ENCODE measurements at regions not wholly inside any gene's neighbourhood (a gene's known extent, or its start where the extent isn't known, plus 50 kb on each side); places are given as distances from the start of the nearest gene placed in this dataset.

DNA sequence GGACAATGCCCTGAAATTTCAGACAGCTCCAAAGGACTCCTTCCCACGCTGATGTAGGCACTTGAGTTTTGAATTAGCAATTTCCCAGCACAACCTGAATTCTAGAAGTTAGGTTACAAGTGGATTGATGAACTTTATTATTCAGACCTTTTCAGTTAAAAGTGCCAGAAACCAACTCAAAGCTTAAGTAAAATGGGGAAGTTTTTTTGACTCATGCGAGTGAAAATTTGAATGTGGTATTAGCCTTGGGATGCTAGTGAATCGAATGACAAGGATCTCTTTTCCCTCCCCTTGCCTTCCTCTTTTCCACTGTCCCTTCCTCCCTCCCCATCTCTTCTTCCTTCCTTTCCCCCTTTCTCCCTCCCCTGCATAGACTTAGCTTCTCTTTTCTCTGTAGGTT, 295.1 kb upstream of the PROK2 start:
- ATAC-seq (ENCODE audit: insufficient read depth, low FRiP score), result no peak
- TF ChIP-seq, protein P1, sequence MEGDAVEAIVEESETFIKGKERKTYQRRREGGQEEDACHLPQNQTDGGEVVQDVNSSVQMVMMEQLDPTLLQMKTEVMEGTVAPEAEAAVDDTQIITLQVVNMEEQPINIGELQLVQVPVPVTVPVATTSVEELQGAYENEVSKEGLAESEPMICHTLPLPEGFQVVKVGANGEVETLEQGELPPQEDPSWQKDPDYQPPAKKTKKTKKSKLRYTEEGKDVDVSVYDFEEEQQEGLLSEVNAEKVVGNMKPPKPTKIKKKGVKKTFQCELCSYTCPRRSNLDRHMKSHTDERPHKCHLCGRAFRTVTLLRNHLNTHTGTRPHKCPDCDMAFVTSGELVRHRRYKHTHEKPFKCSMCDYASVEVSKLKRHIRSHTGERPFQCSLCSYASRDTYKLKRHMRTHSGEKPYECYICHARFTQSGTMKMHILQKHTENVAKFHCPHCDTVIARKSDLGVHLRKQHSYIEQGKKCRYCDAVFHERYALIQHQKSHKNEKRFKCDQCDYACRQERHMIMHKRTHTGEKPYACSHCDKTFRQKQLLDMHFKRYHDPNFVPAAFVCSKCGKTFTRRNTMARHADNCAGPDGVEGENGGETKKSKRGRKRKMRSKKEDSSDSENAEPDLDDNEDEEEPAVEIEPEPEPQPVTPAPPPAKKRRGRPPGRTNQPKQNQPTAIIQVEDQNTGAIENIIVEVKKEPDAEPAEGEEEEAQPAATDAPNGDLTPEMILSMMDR (IDR thresholded peaks at IDR 0.05; ENCODE audit: control extremely low read depth, extremely low read depth), result no peak
- no peak for DNase-seq
- WGBS, 2 donors, result 56 to 73% methylated on average over 3 of the region's 3 CpGs
- Histone ChIP-seq H3K27ac (ENCODE audit: low read depth in 1 of 2, low read length in 1 of 2) (no peak overlapping the region), H3K4me1 (ENCODE audit: control insufficient read depth in 5 of 5, insufficient read depth in 5 of 5, low read length in 5 of 5) (peaks cover 0 to 1% (median 0%) of the 10 kb centered on the region in 5 donors), H3K27me3 (ENCODE audit: control insufficient read depth in 3 of 3, insufficient read depth in 3 of 3, low read length in 2 of 3) (peaks cover 0 to 3% (median 0%) of the 10 kb centered on the region in 3 donors), H3K9me3 (ENCODE audit: control insufficient read depth in 4 of 4, insufficient read depth in 3 of 4, low read length in 3 of 4) (peaks cover 2 to 8% (median 3%) of the 10 kb centered on the region in 4 donors), H3K4me3 (no peak overlapping the region), H3K9ac (ENCODE audit: insufficient read depth in 1 of 2, low read length in 2 of 2) (no peak overlapping the region), H3K36me3 (ENCODE audit: control insufficient read depth in 4 of 4, insufficient read depth in 4 of 4, low read length in 4 of 4) (no peaks in the 10 kb centered on the region)

DNA sequence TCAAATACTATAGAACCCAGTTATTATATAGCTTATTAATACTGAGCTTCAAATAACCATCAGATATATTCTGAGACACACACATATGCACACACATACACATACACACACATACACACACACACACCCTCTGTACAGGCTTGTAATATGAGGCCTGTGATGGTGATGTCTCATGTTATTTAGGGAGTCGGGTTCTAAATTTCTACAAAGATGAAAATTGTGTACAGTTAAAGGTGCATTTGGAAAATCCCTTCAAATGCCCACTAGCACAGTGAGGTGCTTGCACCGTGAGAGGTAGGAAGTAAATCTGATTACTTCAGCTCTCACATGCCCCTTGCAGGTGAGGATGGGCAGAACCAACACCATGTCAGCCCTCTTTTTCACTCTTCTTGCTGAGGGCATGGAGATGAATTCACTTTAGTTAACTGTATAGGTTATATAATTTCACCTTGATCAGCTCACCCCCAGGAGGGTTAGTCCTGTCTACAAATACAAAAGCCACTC, 294.5 kb upstream of the PROK2 start:
- Histone ChIP-seq H3K4me3 (no peak overlapping the region), H3K27ac (ENCODE audit: low read depth in 1 of 2, low read length in 1 of 2) (no peak overlapping the region), H3K4me1 (ENCODE audit: control insufficient read depth in 5 of 5, insufficient read depth in 5 of 5, low read length in 5 of 5) (peaks cover 0 to 1% (median 0%) of the 10 kb centered on the region in 5 donors), H3K27me3 (ENCODE audit: control insufficient read depth in 3 of 3, insufficient read depth in 3 of 3, low read length in 2 of 3) (peaks cover 0 to 3% (median 0%) of the 10 kb centered on the region in 3 donors), H3K9me3 (ENCODE audit: control insufficient read depth in 4 of 4, insufficient read depth in 3 of 4, low read length in 3 of 4) (peaks cover 2 to 9% (median 3%) of the 10 kb centered on the region in 4 donors), H3K9ac (ENCODE audit: insufficient read depth in 1 of 2, low read length in 2 of 2) (no peak overlapping the region), H3K36me3 (ENCODE audit: control insufficient read depth in 4 of 4, insufficient read depth in 4 of 4, low read length in 4 of 4) (no peaks in the 10 kb centered on the region)
- ATAC-seq (ENCODE audit: insufficient read depth, low FRiP score) (no peak), DNase-seq (no peak)
- WGBS, 2 donors, result 82 to 89% methylated on average over 2 of the region's 2 CpGs
- TF ChIP-seq, protein P1 (IDR thresholded peaks at IDR 0.05; ENCODE audit: control extremely low read depth, extremely low read depth), result no peak

GRCh38 chr3:72078676-72079368, 293.9 kb upstream of the PROK2 start:
- DNase-seq, result no peak
- Histone ChIP-seq H3K27ac (ENCODE audit: low read depth in 1 of 2, low read length in 1 of 2) (no peak overlapping the region), H3K27me3 (ENCODE audit: control insufficient read depth in 3 of 3, insufficient read depth in 3 of 3, low read length in 2 of 3) (peaks cover 0 to 3% (median 0%) of the 10 kb centered on the region in 3 donors), H3K9me3 (ENCODE audit: control insufficient read depth in 4 of 4, insufficient read depth in 3 of 4, low read length in 3 of 4) (peaks cover 2 to 9% (median 3%) of the 10 kb centered on the region in 4 donors), H3K36me3 (ENCODE audit: control insufficient read depth in 4 of 4, insufficient read depth in 4 of 4, low read length in 4 of 4) (no peaks in the 10 kb centered on the region), H3K9ac (ENCODE audit: insufficient read depth in 1 of 2, low read length in 2 of 2) (no peak overlapping the region), H3K4me1 (ENCODE audit: control insufficient read depth in 5 of 5, insufficient read depth in 5 of 5, low read length in 5 of 5) (peaks cover 0 to 1% (median 0%) of the 10 kb centered on the region in 5 donors), H3K4me3 (no peak overlapping the region)
- TF ChIP-seq, protein P1 (IDR thresholded peaks at IDR 0.05; ENCODE audit: control extremely low read depth, extremely low read depth), result no peak
- no peak for ATAC-seq (ENCODE audit: insufficient read depth, low FRiP score)
- WGBS, 2 donors, result 69 to 83% methylated on average over 2 of the region's 2 CpGs
